ENCODE measurements at regions not wholly inside any gene's neighbourhood (a gene's known extent, or its start where the extent isn't known, plus 50 kb on each side); places are given as distances from the start of the nearest gene placed in this dataset.

- no peak overlapping the region for H3K27ac ChIP-seq
- DNase-seq (no peak), ATAC-seq (no peak)
- 96 to 100% (median 97%) methylated on average over 1 of the region's 1 CpG for WGBS, 4 donors
- H3K27me3 ChIP-seq = peaks cover 0 to 7% (median 0%) of the 10 kb centered on the region in 9 donors
- intact Hi-C loops (cut with DNase I) = loop anchor here in 1 of 10 donors (10.0 kb wide), 1 partner anchor 60 kb away; no protein-coding TSS in a partner anchor
- H3K9me3 ChIP-seq = peaks cover 0 to 10% (median 2%) of the 10 kb centered on the region in 12 donors
- no peak for TF ChIP-seq CTCF (IDR thresholded peaks at IDR 0.05)
- no peak for TF ChIP-seq POLR2A (IDR thresholded peaks at IDR 0.05)
- no peak overlapping the region for H3K4me3 ChIP-seq
- no peaks in the 10 kb centered on the region for H3K36me3 ChIP-seq
- peaks cover 0 to 16% (median 11%) of the 10 kb centered on the region in 12 donors for H3K4me1 ChIP-seq
Measured at GRCh38 chr16:54425068-54425467, 138.5 kb upstream of the IRX3 start.

GRCh38 chr16:54424043-54424451 is 137.5 kb upstream of the IRX3 start:
- whole genome bisulfite sequencing, 4 donors = 82 to 91% (median 88%) methylated on average over 4 to 5 of the region's 5 CpGs
- Histone ChIP-seq H3K27ac (no peak overlapping the region), H3K9me3 (peaks cover 0 to under 1% (median 0%) of the 10 kb centered on the region in 12 donors), H3K4me3 (no peak overlapping the region), H3K36me3 (no peaks in the 10 kb centered on the region), H3K27me3 (peaks cover 0 to 1% (median 0%) of the 10 kb centered on the region in 9 donors), H3K4me1 (peaks cover 0 to 16% (median 11%) of the 10 kb centered on the region in 12 donors)
- intact Hi-C loops (cut with DNase I) = loop anchor here in 3 of 10 donors (5.0 to 10.0 kb wide), 3 partner anchors 58 to 78 kb away; no protein-coding TSS in a partner anchor
- no peak for ATAC-seq
- TF ChIP-seq CTCF (IDR thresholded peaks at IDR 0.05) (no peak), POLR2A (IDR thresholded peaks at IDR 0.05) (no peak)
- no peak for DNase-seq

GRCh38 chr16:54422569-54422978 is 136.0 kb upstream of the IRX3 start:
- H3K4me1 ChIP-seq = peaks cover 0 to 26% (median 12%) of the 10 kb centered on the region in 12 donors
- H3K27ac ChIP-seq = peak overlapping the region in 11 of 12 donors; percentile 41 to 82 (median 79)
- no peak for DNase-seq
- TF ChIP-seq CTCF (IDR thresholded peaks at IDR 0.05) (no peak), POLR2A (IDR thresholded peaks at IDR 0.05) (no peak)
- no peak overlapping the region for H3K4me3 ChIP-seq
- ATAC-seq = peak; percentile 29 to 49 (median 38)
- intact Hi-C loops (cut with DNase I) = loop anchor here in 3 of 10 donors (5.0 to 10.0 kb wide), 3 partner anchors 60 to 80 kb away; no protein-coding TSS in a partner anchor
- no peaks in the 10 kb centered on the region for H3K36me3 ChIP-seq
- WGBS, 4 donors = 66 to 81% (median 69%) methylated on average over 2 of the region's 2 CpGs
- H3K9me3 ChIP-seq = no peaks in the 10 kb centered on the region
- H3K27me3 ChIP-seq = no peaks in the 10 kb centered on the region

GRCh38 chr16:54422159-54422558 is 135.6 kb upstream of the IRX3 start:
- Histone ChIP-seq H3K4me3 (no peak overlapping the region), H3K4me1 (peaks cover 0 to 30% (median 12%) of the 10 kb centered on the region in 12 donors), H3K9me3 (no peaks in the 10 kb centered on the region), H3K36me3 (no peaks in the 10 kb centered on the region), H3K27me3 (no peaks in the 10 kb centered on the region), H3K27ac (peak overlapping the region in 11 of 12 donors; percentile 41 to 82 (median 79))
- intact Hi-C loops (cut with DNase I) = loop anchor here in 3 of 10 donors (5.0 to 10.0 kb wide), 3 partner anchors 60 to 80 kb away; no protein-coding TSS in a partner anchor
- TF ChIP-seq CTCF (IDR thresholded peaks at IDR 0.05) (no peak), POLR2A (IDR thresholded peaks at IDR 0.05) (no peak)
- peak in 4 of 5 donors; percentile 41 to 59 (median 56) for DNase-seq
- WGBS, 4 donors = 36 to 46% (median 41%) methylated on average over 3 of the region's 3 CpGs
- ATAC-seq = peak; percentile 90 to 94 (median 92)
